PC-9 (cell line): ENCODE measurements at regions not wholly inside any gene's neighbourhood (a gene's known extent, or its start where the extent isn't known, plus 50 kb on each side); places are given as distances from the start of the nearest gene placed in this dataset.

Source experiments
- EZH2 ChIP-seq: fragments of 200-600 bp; sonication (generic); IDR thresholded peaks from 2 replicates; pipeline ENCODE4 v1.8.0; 2017; ENCODE audit warnings: antibody characterized with exemption, low read depth
- TF ChIP-seq, protein P1 (sequence below): fragments of 200-600 bp; sonication (generic); conservative IDR thresholded peaks from 2 replicates; pipeline ENCODE4 v1.6.1; 2017; ENCODE audit warnings: mixed run types, antibody characterized with exemption, mild to moderate bottlenecking, moderate library complexity

DNA sequence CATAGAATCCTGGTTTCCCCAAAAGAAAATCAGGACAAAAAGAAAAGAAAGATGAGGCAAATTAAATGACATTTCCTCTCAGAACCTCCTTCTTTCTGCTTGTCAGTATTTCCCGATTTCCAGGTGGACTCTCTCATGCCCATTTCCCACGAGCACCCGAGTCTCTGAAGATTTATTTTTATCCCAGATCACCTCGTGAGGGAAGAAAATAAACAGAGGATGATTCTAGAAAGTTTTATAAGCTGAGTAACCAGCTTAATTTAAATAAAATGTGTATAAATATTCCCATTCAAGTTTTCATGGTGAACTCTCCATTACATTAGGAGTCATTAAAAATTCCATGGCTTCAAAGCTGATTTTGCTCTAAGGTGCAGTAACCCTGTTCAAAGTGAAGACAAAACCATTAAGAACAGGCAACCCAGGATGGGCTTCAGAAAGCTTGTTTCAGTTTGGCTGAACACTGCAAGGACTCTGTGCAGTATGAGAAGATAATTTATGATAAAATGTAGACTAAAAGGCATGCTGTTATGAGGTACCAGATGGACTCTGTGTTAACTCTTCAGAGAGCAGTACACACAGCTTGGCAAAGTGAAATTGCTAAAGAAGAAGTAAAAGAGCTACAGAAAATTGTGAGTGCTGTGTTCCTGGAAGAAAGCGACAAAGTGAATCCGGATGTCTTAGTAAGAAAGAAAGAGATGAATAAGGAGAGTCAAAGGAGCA lies 521.3 kb upstream of the LRRN3 start:
- TF ChIP-seq, protein P1, sequence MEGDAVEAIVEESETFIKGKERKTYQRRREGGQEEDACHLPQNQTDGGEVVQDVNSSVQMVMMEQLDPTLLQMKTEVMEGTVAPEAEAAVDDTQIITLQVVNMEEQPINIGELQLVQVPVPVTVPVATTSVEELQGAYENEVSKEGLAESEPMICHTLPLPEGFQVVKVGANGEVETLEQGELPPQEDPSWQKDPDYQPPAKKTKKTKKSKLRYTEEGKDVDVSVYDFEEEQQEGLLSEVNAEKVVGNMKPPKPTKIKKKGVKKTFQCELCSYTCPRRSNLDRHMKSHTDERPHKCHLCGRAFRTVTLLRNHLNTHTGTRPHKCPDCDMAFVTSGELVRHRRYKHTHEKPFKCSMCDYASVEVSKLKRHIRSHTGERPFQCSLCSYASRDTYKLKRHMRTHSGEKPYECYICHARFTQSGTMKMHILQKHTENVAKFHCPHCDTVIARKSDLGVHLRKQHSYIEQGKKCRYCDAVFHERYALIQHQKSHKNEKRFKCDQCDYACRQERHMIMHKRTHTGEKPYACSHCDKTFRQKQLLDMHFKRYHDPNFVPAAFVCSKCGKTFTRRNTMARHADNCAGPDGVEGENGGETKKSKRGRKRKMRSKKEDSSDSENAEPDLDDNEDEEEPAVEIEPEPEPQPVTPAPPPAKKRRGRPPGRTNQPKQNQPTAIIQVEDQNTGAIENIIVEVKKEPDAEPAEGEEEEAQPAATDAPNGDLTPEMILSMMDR = no peak
- no peak for TF ChIP-seq EZH2
